22Rv1 (cell line): ENCODE measurements at regions not wholly inside any gene's neighbourhood (a gene's known extent, or its start where the extent isn't known, plus 50 kb on each side); places are given as distances from the start of the nearest gene placed in this dataset.

Experiments used
- CTCF ChIP-seq: fragments of 450-650 bp; IDR thresholded peaks from 2 replicates; pipeline ENCODE4 v1.5.1; 2017; ENCODE audit warnings: mild to moderate bottlenecking
- ZFX ChIP-seq: fragments of 450-650 bp; IDR thresholded peaks from 2 replicates; pipeline ENCODE4 v1.6.1; 2017; ENCODE audit warnings: antibody characterized with exemption, borderline replicate concordance

DNA sequence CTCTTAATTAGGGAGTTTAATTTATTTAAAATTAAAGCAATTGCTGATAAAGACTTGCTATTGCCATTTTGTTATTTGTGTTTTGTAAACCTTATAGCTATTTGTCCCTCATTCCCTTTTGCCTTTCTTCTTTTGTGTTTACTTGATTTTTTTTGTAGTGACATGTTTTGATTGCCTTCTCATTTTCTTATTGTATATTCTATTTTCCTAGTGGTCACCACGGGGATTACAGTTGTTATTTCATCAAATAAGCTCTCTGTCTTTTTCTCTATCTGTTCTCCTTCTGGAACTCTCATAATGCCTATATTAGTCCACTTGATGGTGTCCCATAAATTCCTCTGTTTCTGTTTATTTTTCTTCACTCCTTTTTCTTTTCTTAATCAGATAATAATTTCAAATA, 64.4 kb upstream of the FRY start:
- TF ChIP-seq CTCF (no peak; the same call in 1 of the 2 replicates), ZFX (no peak)
